ENCODE measurements at regions not wholly inside any gene's neighbourhood (a gene's known extent, or its start where the extent isn't known, plus 50 kb on each side); places are given as distances from the start of the nearest gene placed in this dataset.

DNA sequence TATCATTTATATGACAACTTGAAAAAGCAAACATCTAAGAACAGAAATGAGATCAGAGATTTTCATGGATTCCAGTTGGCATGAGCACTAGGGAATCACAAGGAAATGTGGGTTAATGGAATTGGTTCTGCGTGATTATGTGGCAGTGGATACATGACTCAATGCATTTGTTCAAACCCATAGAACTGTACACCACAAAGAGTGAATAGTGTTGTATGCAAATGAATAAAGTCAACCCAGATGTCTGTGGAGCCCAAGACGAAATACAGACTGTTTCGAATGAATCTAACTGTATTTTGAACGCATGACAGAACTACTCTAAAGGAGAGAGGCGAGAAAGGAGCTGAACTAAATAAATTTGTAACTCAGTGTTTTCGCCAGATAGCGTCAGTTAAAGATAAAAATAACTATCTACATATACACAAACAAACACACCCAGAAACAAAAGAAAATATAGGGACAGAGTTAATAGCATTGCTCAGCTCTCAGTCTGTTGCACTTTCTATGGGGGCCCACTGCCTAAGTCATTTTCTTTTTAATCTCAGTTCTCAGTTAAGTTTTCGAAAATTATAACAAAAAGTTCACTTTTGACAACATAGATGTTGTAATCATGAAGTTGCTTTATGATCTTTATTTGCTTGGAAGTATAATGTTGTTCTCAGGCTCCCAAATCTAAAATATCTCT, 636.7 kb upstream of the SEMA3D start:
- H3K27me3 ChIP-seq (ENCODE audit: insufficient read depth, low read length, poor library complexity, severe bottlenecking) = no peaks in the 10 kb centered on the region
- H3K9me2 ChIP-seq (replicated peaks; ENCODE audit: low read depth, low read length) = no peaks in the 10 kb centered on the region
- no peaks in the 10 kb centered on the region for H3K9me3 ChIP-seq (ENCODE audit: insufficient read depth, low read depth, low read length)
- H2AFZ ChIP-seq (ENCODE audit: low read length) = no peak overlapping the region
- H3K36me3 ChIP-seq (ENCODE audit: insufficient read depth, low read length) = no peaks in the 10 kb centered on the region
- H3K4me2 ChIP-seq (ENCODE audit: low read depth, low read length, poor library complexity, severe bottlenecking) = no peak overlapping the region
- no peaks in the 10 kb centered on the region for H3K4me1 ChIP-seq (ENCODE audit: insufficient read depth, low read length, poor library complexity, severe bottlenecking)
- no peaks in the 10 kb centered on the region for H4K20me1 ChIP-seq (ENCODE audit: insufficient read depth, low read length, poor library complexity, severe bottlenecking)
- H3K4me3 ChIP-seq (ENCODE audit: low read length, poor library complexity, severe bottlenecking) = no peak overlapping the region
- no peaks in the 10 kb centered on the region for H3K79me2 ChIP-seq (ENCODE audit: insufficient read depth, low read length)
- no peaks in the 10 kb centered on the region for H3F3A ChIP-seq (ENCODE audit: low read depth)
- TF ChIP-seq EZH2phosphoT487 (IDR thresholded peaks at IDR 0.05; ENCODE audit: borderline replicate concordance) = no peak
- no peak for TF ChIP-seq CTCF (conservative IDR thresholded peaks at IDR 0.05; ENCODE audit: low read length)
- no peak overlapping the region for H3K9ac ChIP-seq (ENCODE audit: low read depth, low read length, poor library complexity, severe bottlenecking)

- no peaks in the 10 kb centered on the region for H3F3A ChIP-seq (ENCODE audit: low read depth)
- no peak overlapping the region for H3K4me2 ChIP-seq (ENCODE audit: low read depth, low read length, poor library complexity, severe bottlenecking)
- H3K4me3 ChIP-seq (ENCODE audit: low read length, poor library complexity, severe bottlenecking) = no peak overlapping the region
- H3K9me2 ChIP-seq (replicated peaks; ENCODE audit: low read depth, low read length) = no peaks in the 10 kb centered on the region
- H2AFZ ChIP-seq (ENCODE audit: low read length) = no peak overlapping the region
- H4K20me1 ChIP-seq (ENCODE audit: insufficient read depth, low read length, poor library complexity, severe bottlenecking) = no peaks in the 10 kb centered on the region
- H3K4me1 ChIP-seq (ENCODE audit: insufficient read depth, low read length, poor library complexity, severe bottlenecking) = no peaks in the 10 kb centered on the region
- no peaks in the 10 kb centered on the region for H3K27me3 ChIP-seq (ENCODE audit: insufficient read depth, low read length, poor library complexity, severe bottlenecking)
- H3K9me3 ChIP-seq (ENCODE audit: insufficient read depth, low read depth, low read length) = no peaks in the 10 kb centered on the region
- no peak for TF ChIP-seq CTCF (conservative IDR thresholded peaks at IDR 0.05; ENCODE audit: low read length)
- TF ChIP-seq EZH2phosphoT487 (IDR thresholded peaks at IDR 0.05; ENCODE audit: borderline replicate concordance) = no peak
- H3K79me2 ChIP-seq (ENCODE audit: insufficient read depth, low read length) = no peaks in the 10 kb centered on the region
- no peak overlapping the region for H3K9ac ChIP-seq (ENCODE audit: low read depth, low read length, poor library complexity, severe bottlenecking)
- no peaks in the 10 kb centered on the region for H3K36me3 ChIP-seq (ENCODE audit: insufficient read depth, low read length)
These were observed 635.1 kb upstream of the SEMA3D start for GRCh38 chr7:85821926-85822325.

GRCh38 chr7:85820702-85821443, 634.0 kb upstream of the SEMA3D start:
- H3K79me2 ChIP-seq (ENCODE audit: insufficient read depth, low read length) = no peaks in the 10 kb centered on the region
- no peak overlapping the region for H3K9ac ChIP-seq (ENCODE audit: low read depth, low read length, poor library complexity, severe bottlenecking)
- no peak overlapping the region for H3K4me2 ChIP-seq (ENCODE audit: low read depth, low read length, poor library complexity, severe bottlenecking)
- H3K4me3 ChIP-seq (ENCODE audit: low read length, poor library complexity, severe bottlenecking) = no peak overlapping the region
- TF ChIP-seq EZH2phosphoT487 (IDR thresholded peaks at IDR 0.05; ENCODE audit: borderline replicate concordance) = no peak
- H2AFZ ChIP-seq (ENCODE audit: low read length) = no peak overlapping the region
- no peaks in the 10 kb centered on the region for H3K9me3 ChIP-seq (ENCODE audit: insufficient read depth, low read depth, low read length)
- no peaks in the 10 kb centered on the region for H3K4me1 ChIP-seq (ENCODE audit: insufficient read depth, low read length, poor library complexity, severe bottlenecking)
- no peaks in the 10 kb centered on the region for H4K20me1 ChIP-seq (ENCODE audit: insufficient read depth, low read length, poor library complexity, severe bottlenecking)
- no peaks in the 10 kb centered on the region for H3K9me2 ChIP-seq (replicated peaks; ENCODE audit: low read depth, low read length)
- H3K36me3 ChIP-seq (ENCODE audit: insufficient read depth, low read length) = no peaks in the 10 kb centered on the region
- no peaks in the 10 kb centered on the region for H3F3A ChIP-seq (ENCODE audit: low read depth)
- H3K27me3 ChIP-seq (ENCODE audit: insufficient read depth, low read length, poor library complexity, severe bottlenecking) = no peaks in the 10 kb centered on the region

Data from Loucy (cell line).